ENCODE measurements at regions not wholly inside any gene's neighbourhood (a gene's known extent, or its start where the extent isn't known, plus 50 kb on each side); places are given as distances from the start of the nearest gene placed in this dataset.

GRCh38 chr17:73956169-73956568 lies 247.3 kb upstream of the RPL38 start:
- Histone ChIP-seq H3K4me3 (no peak overlapping the region), H3K27me3 (peaks cover 0 to 16% of the 10 kb centered on the region in 2 donors), H3K4me1 (no peaks in the 10 kb centered on the region), H3K36me3 (no peaks in the 10 kb centered on the region), H3K27ac (no peak overlapping the region), H3K9me3 (peaks cover 4 to 9% of the 10 kb centered on the region in 2 donors)
- TF ChIP-seq, protein P1, sequence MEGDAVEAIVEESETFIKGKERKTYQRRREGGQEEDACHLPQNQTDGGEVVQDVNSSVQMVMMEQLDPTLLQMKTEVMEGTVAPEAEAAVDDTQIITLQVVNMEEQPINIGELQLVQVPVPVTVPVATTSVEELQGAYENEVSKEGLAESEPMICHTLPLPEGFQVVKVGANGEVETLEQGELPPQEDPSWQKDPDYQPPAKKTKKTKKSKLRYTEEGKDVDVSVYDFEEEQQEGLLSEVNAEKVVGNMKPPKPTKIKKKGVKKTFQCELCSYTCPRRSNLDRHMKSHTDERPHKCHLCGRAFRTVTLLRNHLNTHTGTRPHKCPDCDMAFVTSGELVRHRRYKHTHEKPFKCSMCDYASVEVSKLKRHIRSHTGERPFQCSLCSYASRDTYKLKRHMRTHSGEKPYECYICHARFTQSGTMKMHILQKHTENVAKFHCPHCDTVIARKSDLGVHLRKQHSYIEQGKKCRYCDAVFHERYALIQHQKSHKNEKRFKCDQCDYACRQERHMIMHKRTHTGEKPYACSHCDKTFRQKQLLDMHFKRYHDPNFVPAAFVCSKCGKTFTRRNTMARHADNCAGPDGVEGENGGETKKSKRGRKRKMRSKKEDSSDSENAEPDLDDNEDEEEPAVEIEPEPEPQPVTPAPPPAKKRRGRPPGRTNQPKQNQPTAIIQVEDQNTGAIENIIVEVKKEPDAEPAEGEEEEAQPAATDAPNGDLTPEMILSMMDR (IDR thresholded peaks at IDR 0.05) = no peak
- TF ChIP-seq POLR2A (IDR thresholded peaks at IDR 0.05) = no peak
- TF ChIP-seq POLR2AphosphoS5 (IDR thresholded peaks at IDR 0.05) = no peak
- intact Hi-C loops (cut with DNase I; ENCODE audit: low total_unique reads) = no loop called here
- no peak for DNase-seq (ENCODE audit: low spot score in 2 of 2)

DNA sequence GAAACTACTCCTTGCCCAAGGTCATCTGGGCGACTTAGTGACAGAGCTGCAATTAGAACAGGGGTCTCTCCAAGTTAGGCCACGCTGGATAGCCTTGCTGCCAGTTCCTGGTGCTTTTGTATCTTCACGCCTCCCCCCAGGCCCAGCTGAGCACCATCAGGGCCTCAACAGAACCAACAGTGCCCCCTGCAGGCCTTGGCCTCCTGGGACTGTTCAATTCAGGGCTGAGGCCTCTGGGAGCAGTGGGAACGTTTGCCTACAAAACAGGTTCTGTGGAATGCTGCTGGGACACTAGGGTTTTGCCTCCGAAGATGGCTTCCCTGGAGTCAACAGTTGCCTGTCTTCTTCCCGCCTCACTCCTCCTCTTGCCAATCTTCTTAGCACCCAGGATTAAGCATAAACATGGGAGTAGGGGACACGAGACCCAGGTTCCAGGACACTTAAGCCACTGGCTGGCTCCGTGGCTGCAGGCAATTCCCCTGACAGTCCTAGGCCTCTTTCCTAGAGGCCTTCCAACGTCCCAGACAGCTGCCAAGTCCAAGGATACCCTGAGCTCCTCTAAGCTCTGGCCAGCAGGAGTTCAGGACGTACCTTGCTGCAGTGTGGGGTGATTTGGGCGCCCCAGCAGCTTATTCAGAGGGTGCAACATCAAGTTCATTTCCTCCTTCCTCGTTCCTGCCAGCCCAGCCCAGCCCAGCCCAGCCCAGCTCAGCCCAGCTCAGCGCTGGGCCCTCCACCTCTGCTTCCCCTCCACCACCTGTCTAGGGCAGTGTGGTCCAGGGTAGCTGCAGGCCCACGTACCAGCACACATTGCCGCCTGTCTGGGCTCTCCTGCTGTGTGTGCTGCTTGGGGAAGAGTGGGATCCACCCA lies 246.6 kb upstream of the RPL38 start:
- peaks cover 4 to 9% of the 10 kb centered on the region in 2 donors for H3K9me3 ChIP-seq
- H3K27me3 ChIP-seq = peaks cover 0 to 11% of the 10 kb centered on the region in 2 donors
- no peak overlapping the region for H3K27ac ChIP-seq
- H3K4me1 ChIP-seq = no peaks in the 10 kb centered on the region
- no peaks in the 10 kb centered on the region for H3K36me3 ChIP-seq
- DNase-seq (ENCODE audit: low spot score in 2 of 2) = no peak
- intact Hi-C loops (cut with DNase I; ENCODE audit: low total_unique reads) = no loop called here
- no peak overlapping the region for H3K4me3 ChIP-seq
- no peak for TF ChIP-seq POLR2A (IDR thresholded peaks at IDR 0.05)
- TF ChIP-seq, protein P1 (IDR thresholded peaks at IDR 0.05) = peak in 1 of 3 donors; percentile 8

GRCh38 chr17:73957564-73957963 lies 245.9 kb upstream of the RPL38 start:
- intact Hi-C loops (cut with DNase I; ENCODE audit: low total_unique reads) = no loop called here
- no peaks in the 10 kb centered on the region for H3K4me1 ChIP-seq

DNA sequence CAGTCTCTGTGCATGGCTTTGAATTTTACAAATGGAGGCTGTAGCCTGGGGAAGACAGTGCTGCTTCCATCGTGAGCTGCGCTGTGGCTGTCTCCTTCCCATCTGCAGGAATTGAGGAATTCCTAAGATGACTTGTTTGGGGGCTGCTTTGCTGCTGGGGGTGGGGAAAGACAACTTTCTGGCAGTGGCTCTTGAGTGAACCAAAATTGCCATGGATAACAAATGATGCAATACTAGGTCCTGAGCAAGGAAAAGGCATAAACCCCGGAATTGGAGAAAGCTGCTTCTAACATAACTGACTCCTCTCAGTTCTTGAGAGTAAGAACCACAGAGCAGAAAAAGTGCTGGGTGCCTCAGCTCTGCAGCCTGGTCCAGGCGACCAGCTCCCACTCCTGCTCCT lies 245.0 kb upstream of the RPL38 start:
- Histone ChIP-seq H3K4me3 (no peak overlapping the region), H3K27me3 (no peaks in the 10 kb centered on the region), H3K36me3 (no peaks in the 10 kb centered on the region), H3K4me1 (no peaks in the 10 kb centered on the region), H3K9me3 (peaks cover 4 to 9% of the 10 kb centered on the region in 2 donors), H3K27ac (no peak overlapping the region)
- TF ChIP-seq, protein P1 (IDR thresholded peaks at IDR 0.05) = no peak
- TF ChIP-seq POLR2AphosphoS5 (IDR thresholded peaks at IDR 0.05) (no peak), POLR2A (IDR thresholded peaks at IDR 0.05) (no peak)
- no peak for DNase-seq (ENCODE audit: low spot score in 2 of 2)
- intact Hi-C loops (cut with DNase I; ENCODE audit: low total_unique reads) = no loop called here

More at GRCh38 chr17:73957564-73957963, 245.9 kb upstream of the RPL38 start:
- Histone ChIP-seq H3K9me3 (peaks cover 4 to 9% of the 10 kb centered on the region in 2 donors), H3K27ac (no peak overlapping the region), H3K27me3 (peaks cover 0 to 4% of the 10 kb centered on the region in 2 donors), H3K36me3 (no peaks in the 10 kb centered on the region), H3K4me3 (no peak overlapping the region)
- TF ChIP-seq POLR2A (IDR thresholded peaks at IDR 0.05) = no peak
- no peak for TF ChIP-seq POLR2AphosphoS5 (IDR thresholded peaks at IDR 0.05)
- DNase-seq (ENCODE audit: low spot score in 2 of 2) = no peak

DNA sequence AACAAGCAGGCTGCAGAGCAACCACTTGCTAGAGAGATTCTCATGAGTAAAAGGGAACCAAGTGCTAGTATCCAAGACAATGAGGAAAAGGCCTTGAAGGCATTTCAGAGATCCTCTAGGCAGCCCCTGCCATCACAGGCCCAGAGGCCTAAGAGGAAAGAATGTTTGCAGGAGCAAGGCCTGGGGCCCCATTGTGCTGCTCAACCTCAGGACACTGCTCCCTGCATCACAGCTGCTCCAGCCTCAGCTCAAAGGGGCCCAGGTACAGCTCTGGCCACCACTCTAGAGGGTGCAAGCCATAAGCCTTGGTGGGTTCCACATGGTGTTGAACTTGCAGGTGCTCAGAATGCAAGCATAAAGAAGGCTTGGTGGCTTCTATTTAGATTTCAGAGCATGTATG lies 243.0 kb upstream of the RPL38 start:
- Histone ChIP-seq H3K9me3 (peaks cover 4 to 9% of the 10 kb centered on the region in 2 donors), H3K27me3 (no peaks in the 10 kb centered on the region), H3K4me3 (no peak overlapping the region), H3K27ac (no peak overlapping the region), H3K4me1 (no peaks in the 10 kb centered on the region), H3K36me3 (no peaks in the 10 kb centered on the region)
- TF ChIP-seq POLR2AphosphoS5 (IDR thresholded peaks at IDR 0.05) (no peak), POLR2A (IDR thresholded peaks at IDR 0.05) (no peak)
- TF ChIP-seq, protein P1 (IDR thresholded peaks at IDR 0.05) = no peak
- DNase-seq (ENCODE audit: low spot score in 2 of 2) = no peak
- intact Hi-C loops (cut with DNase I; ENCODE audit: low total_unique reads) = no loop called here

All from breast epithelium (tissue), 4 donors.